ENCODE measurements at regions not wholly inside any gene's neighbourhood (a gene's known extent, or its start where the extent isn't known, plus 50 kb on each side); places are given as distances from the start of the nearest gene placed in this dataset.
A peak's percentile ranks its signal among the peaks of the same experiment; 100 is the strongest.

GRCh38 chr5:149441986-149442385 lies 62.9 kb upstream of the IL17B start:
- no peak for DNase-seq

DNA sequence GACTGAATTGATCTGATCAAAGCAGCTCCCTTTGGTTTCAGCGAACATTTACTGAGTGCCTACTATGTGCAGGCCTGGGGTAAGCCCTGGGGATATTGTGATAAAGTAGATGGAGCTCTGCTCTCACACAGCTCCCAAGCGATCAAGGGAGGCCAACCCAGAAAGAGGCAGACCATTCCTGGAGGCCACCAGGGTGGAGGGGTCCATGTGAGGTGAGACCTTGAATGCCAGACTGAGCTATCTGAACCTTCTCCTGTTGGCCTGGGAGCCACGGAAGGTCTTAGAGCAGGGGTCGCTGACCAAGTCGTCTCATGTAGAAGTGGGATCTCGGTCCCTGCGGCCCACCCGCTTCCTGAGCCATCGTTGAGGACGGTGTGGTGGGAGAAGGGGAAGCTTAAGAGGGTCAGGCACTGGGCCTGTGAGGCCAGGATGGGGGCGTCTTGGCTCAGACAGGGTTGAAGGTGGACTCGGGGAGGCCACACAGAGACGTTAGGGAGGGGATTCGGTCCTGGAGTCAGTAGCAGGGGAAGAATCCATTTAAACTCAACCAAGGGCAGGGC lies 62.2 kb upstream of the IL17B start:
- DNase-seq, result no peak

GRCh38 chr5:149439899-149440542 lies 60.9 kb upstream of the IL17B start:
- DNase-seq, result no peak

GRCh38 chr5:149438711-149439132 lies 59.6 kb upstream of the IL17B start:
- no peak for DNase-seq

DNA sequence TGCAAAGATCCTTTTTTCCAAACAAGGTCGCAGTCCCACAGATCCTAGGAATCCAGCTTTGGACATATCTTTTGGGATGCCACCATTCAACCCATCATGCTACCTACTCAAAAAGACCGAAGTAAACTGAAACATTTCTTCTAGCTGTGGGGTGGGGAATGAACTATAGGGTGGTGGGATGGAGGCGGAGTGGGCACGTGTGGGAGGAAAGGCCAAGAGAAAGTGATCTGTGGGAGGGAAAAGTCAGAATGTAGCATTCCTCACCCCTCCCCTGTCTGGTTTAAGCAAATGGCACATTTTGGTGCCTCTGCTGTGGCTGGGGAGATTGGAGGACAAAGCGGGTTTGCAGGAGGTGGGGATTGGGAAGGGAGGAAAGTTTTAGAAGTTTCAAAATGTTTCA lies 59.2 kb upstream of the IL17B start:
- no peak for DNase-seq

- no peak for DNase-seq
Measured at GRCh38 chr5:149437391-149438040, 58.4 kb upstream of the IL17B start.

DNA sequence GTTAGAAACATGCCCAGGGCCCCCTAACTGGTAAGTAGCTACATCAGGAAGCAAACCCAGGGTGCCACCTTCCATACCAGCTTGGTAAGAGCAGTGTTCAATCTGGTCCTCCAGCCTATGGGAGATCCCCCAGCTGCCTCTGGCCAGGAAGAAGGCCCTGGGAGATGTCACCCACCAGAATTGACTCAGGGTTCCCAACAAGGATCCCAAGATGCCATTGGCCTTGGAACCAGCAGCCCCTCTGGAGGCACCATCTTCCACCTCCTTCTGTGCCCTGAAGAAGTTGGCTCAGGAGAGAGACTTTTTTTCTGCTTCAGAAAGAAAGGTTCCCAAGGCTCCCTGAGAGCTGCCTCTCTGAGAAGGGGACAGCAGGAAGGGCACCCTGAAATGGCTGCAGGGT lies 56.6 kb upstream of the IL17B start:
- no peak for DNase-seq

DNA sequence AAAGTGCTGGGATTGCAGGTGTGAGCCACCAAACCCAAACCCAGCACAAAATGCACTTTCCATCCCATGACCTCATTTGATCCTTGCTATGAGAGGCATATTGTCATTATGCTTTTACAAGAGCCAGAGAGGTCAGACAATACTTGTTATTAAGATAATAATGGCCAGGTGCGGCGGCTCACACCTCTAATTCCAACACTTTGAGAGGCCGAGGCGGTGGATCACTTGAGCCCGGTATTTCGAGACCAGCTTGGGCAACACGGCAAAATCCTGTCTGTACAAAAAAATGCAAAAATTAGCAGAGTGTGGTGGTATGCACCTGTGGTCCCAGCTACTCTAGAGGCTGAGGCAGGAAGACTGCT lies 55.9 kb upstream of the IL17B start:
- DNase-seq, result no peak

GRCh38 chr5:149434162-149435014 lies 55.3 kb upstream of the IL17B start:
- no peak for DNase-seq

GRCh38 chr5:149433524-149434131 lies 54.5 kb upstream of the IL17B start:
- DNase-seq, result no peak

DNA sequence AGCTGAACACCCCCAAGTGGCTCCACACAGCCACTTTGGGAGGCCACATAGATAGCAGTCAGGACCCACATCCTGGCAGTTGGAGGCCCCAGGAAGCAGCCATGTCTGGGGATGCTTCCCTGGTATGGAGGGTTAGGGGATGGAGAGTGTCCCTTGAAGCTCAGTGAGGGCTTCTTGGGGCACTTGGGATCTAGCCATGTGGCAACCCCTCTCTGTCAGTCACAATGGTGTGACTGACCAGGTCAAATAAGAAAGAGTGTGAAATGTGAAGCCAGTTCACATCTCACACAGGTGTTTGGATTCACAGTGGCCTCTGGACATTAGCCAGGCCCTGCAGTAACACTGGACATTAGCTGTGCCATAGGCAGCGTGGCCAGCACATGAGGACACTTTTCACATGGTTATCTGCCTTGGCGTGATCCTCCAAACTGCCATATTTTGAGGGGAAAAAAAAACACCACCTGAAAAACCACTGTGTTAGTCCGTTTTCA lies 53.9 kb upstream of the IL17B start:
- DNase-seq, result no peak

DNA sequence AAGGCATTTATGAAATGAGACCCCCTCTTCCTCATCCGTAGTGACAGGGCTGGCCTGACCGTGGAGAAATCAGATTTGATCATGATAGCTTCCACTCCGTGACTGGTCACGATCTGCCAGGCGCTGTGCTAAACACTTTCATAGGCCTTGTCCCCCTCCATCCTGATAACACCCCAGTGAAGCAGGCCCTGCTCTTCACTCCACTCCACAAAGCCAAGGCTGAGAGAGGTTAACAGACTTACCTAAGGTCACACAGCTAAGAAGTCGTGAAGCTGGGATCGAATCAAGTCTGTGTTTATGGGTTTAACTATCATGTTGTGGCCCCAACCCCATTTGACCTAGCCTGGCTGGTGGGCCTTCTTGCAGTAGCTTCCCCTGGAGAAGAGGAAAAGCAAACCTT lies 53.3 kb upstream of the IL17B start:
- DNase-seq, result no peak

GRCh38 chr5:149429839-149430721 lies 51.0 kb upstream of the IL17B start:
- DNase-seq, result peak; percentile 28
